BE2C (cell line): ENCODE measurements at regions not wholly inside any gene's neighbourhood (a gene's known extent, or its start where the extent isn't known, plus 50 kb on each side); places are given as distances from the start of the nearest gene placed in this dataset.

Source experiments
- DNase-seq: peaks from one replicate; pipeline ENCODE4 v3.0.0-alpha.2; 2020
- H3K27me3 ChIP-seq: fragments of 250-450 bp; sonication (Bioruptor Pico); 2 replicates; pipeline ENCODE4 v1.5.1; 2020; ENCODE audit warnings: mild to moderate bottlenecking
- H3K36me3 ChIP-seq: fragments of 250-450 bp; sonication (Bioruptor Pico); 2 replicates; pipeline ENCODE4 v1.5.1; 2020; ENCODE audit warnings: mild to moderate bottlenecking
- H3K4me1 ChIP-seq: fragments of 250-450 bp; sonication (Bioruptor Pico); 2 replicates; pipeline ENCODE4 v1.5.1; 2020
- H3K4me3 ChIP-seq: 2 replicates; pipeline ENCODE4 v1.5.1; 2011; ENCODE audit warnings: low read depth, low read length
- H3K9me3 ChIP-seq: fragments of 250-450 bp; sonication (Bioruptor Pico); 2 replicates; pipeline ENCODE4 v1.5.1; 2020
- TF ChIP-seq, protein P1 (sequence below): IDR thresholded peaks from 2 replicates; pipeline ENCODE4 v1.5.1; 2012; ENCODE audit warnings: mild to moderate bottlenecking, low read depth, low read length

DNA sequence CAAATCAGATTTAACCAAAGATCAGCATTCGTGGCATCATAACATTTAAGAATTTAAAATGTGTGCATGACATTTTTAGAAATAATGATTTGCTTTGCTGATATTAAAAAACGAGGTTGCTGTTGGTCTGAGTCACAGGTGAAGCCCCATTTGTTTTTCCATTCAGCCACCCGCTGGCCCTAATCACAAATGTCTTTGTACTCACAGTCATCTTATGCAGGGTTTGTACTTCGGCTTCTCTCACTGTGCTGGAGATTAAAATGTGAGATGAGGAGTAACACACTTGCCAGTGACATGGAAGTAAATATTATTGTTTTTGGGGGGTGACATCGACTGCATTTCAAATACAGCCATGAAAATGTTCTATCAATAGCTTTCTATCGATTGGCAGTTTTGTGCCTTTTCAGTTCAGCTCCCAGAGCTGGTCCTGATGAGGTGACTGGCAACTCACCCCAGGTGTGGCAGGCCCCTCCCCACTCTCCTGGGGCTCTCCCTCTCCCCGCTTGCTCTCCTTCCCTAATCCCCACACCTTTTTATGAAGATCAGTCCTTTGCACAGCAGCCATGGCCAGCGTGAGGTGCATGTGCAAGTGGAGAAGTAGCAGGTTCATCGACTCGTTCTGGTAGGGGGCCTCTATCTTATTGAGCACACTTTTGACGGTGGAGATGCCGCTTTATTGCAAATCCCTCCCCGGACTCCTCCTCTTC is 58.8 kb upstream of the FUCA2 start:
- no peak for DNase-seq
- no peak overlapping the region for H3K4me3 ChIP-seq
- no peaks in the 10 kb centered on the region for H3K9me3 ChIP-seq
- TF ChIP-seq, protein P1, sequence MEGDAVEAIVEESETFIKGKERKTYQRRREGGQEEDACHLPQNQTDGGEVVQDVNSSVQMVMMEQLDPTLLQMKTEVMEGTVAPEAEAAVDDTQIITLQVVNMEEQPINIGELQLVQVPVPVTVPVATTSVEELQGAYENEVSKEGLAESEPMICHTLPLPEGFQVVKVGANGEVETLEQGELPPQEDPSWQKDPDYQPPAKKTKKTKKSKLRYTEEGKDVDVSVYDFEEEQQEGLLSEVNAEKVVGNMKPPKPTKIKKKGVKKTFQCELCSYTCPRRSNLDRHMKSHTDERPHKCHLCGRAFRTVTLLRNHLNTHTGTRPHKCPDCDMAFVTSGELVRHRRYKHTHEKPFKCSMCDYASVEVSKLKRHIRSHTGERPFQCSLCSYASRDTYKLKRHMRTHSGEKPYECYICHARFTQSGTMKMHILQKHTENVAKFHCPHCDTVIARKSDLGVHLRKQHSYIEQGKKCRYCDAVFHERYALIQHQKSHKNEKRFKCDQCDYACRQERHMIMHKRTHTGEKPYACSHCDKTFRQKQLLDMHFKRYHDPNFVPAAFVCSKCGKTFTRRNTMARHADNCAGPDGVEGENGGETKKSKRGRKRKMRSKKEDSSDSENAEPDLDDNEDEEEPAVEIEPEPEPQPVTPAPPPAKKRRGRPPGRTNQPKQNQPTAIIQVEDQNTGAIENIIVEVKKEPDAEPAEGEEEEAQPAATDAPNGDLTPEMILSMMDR = no peak
- no peaks in the 10 kb centered on the region for H3K27me3 ChIP-seq
- H3K36me3 ChIP-seq = no peaks in the 10 kb centered on the region
- no peaks in the 10 kb centered on the region for H3K4me1 ChIP-seq

DNA sequence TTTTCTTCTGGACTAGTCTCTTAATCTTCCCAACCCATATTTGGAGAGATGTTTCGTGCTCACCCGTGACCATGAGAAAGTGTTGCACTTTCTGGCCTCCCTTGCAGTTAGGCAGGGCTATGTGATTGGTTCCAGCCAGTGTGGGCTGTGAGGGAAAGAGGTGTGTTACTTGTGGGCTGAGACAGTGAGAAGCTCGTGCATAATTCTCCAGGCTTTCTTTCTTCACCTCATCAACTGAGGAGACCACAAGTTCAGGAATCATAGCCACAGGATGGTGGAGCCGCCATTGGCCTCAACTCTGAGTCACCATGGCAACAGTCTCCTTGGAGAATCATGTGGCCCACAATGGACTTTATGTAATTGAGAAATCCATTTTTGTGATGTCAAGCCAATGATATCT is 57.5 kb upstream of the FUCA2 start:
- Histone ChIP-seq H3K9me3 (no peaks in the 10 kb centered on the region), H3K4me1 (no peaks in the 10 kb centered on the region), H3K27me3 (no peaks in the 10 kb centered on the region), H3K4me3 (no peak overlapping the region), H3K36me3 (no peaks in the 10 kb centered on the region)
- DNase-seq = no peak
- TF ChIP-seq, protein P1 = no peak

GRCh38 chr6:143564484-143565017 is 53.0 kb upstream of the FUCA2 start:
- TF ChIP-seq, protein P1 = no peak
- no peaks in the 10 kb centered on the region for H3K4me1 ChIP-seq
- no peaks in the 10 kb centered on the region for H3K36me3 ChIP-seq
- H3K4me3 ChIP-seq = no peak overlapping the region
- H3K9me3 ChIP-seq = no peaks in the 10 kb centered on the region
- H3K27me3 ChIP-seq = no peaks in the 10 kb centered on the region
- DNase-seq = no peak

DNA sequence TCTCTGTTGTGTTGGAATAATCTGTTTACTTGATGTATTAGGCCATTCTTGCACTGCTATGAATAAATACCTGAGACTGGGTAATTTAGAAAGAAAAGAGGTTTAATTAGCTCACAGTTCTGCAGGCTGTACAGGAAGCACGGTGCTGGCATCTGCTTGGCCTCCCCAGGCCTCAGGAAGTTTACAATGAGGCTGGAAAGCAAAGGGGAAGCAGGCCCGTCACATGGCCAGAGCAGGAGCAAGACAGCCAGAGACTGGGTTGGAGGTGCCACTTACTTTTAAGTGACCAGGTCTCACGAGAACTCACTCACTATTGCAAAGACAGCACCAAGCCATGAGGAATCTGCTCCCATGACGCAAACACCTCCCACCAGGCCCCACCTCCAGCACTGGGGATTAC is 50.6 kb upstream of the FUCA2 start:
- no peaks in the 10 kb centered on the region for H3K9me3 ChIP-seq
- DNase-seq = no peak

More for the DNA sequence above, 50.6 kb upstream of the FUCA2 start:
- H3K27me3 ChIP-seq = no peaks in the 10 kb centered on the region
- TF ChIP-seq, protein P1 = no peak
- no peaks in the 10 kb centered on the region for H3K36me3 ChIP-seq
- H3K4me3 ChIP-seq = no peak overlapping the region
- H3K4me1 ChIP-seq = no peaks in the 10 kb centered on the region
